Activated CD4-positive, alpha-beta memory T cell treated with anti-CD3 and anti-CD28 coated beads for 36 hours (primary cell): ENCODE measurements at regions not wholly inside any gene's neighbourhood (a gene's known extent, or its start where the extent isn't known, plus 50 kb on each side); places are given as distances from the start of the nearest gene placed in this dataset.
A peak's percentile ranks its signal among the peaks of the same experiment; 100 is the strongest.

ENCODE experiments used
- CTCF ChIA-PET: fragments of 350-600 bp; sonication (Branson Sonifier 250); formaldehyde crosslinking; loops from one replicate; lab custom pipeline; 2021; ENCODE audit warnings: antibody characterized with exemption, inconsistent platforms; lab: Charles Lee
- POLR2A ChIA-PET: fragments of 350-600 bp; sonication (Branson Sonifier 250); formaldehyde crosslinking; loops from one replicate; lab custom pipeline; 2021; ENCODE audit warnings: antibody characterized with exemption; lab: Charles Lee
- DNase-seq: peaks from one replicate; pipeline ENCODE4 v3.0.0-alpha.2; 2020
- H3K27ac Mint-ChIP-seq: one replicate; pipeline ENCODE4 v1.8.0; 2021; ENCODE audit warnings: mixed read lengths
- H3K27me3 Mint-ChIP-seq: one replicate; pipeline ENCODE4 v1.8.0; 2021; ENCODE audit warnings: mixed read lengths
- H3K36me3 Mint-ChIP-seq: one replicate; pipeline ENCODE4 v1.8.0; 2021; ENCODE audit warnings: mixed read lengths
- H3K4me1 Mint-ChIP-seq: one replicate; pipeline ENCODE4 v1.8.0; 2021; ENCODE audit warnings: low read depth, mixed read lengths
- H3K4me3 Mint-ChIP-seq: one replicate; pipeline ENCODE4 v1.8.0; 2021; ENCODE audit warnings: mild to moderate bottlenecking, mixed read lengths
- H3K9me3 Mint-ChIP-seq: one replicate; pipeline ENCODE4 v1.8.0; 2021; ENCODE audit warnings: mixed read lengths
- intact Hi-C: fragments of 100-400 bp; cut with micrococcal nuclease; formaldehyde crosslinking; loops from one replicate; pipeline ENCODE4 v1.15.1; 2023

DNA sequence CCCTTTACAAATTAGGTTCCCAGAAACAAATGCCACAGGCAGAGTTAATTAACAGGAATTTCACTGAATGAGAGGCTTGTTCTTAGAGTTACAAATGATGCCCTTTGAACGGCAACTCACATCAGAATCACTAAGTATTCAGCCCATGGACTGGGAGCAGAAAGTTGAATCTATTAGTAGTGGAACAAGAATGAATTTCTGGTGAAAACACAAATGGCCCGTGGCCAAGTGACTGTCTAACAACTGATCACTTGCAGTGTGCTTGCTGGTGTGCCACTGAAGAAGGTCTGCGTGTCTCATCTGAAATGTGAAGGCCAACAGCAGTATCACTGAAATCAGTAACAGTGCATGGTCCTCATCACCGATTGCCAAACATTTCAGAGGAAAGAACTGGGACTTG lies 893.4 kb upstream of the TMEM132C start:
- ChIA-PET POLR2A (no interaction called here), CTCF (no interaction called here)
- Mint-ChIP-seq H3K36me3 (no peaks in the 10 kb centered on the region), H3K9me3 (peaks cover 1% of the 10 kb centered on the region), H3K27me3 (peaks cover 10% of the 10 kb centered on the region), H3K4me3 (no peak overlapping the region), H3K4me1 (no peaks in the 10 kb centered on the region), H3K27ac (no peak overlapping the region)
- no peak for DNase-seq
- intact Hi-C loops, result no loop called here

GRCh38 chr12:127374447-127374846 lies 892.5 kb upstream of the TMEM132C start:
- no peak for DNase-seq
- no peak overlapping the region for H3K27ac Mint-ChIP-seq
- intact Hi-C loops, result no loop called here
- peaks cover 13% of the 10 kb centered on the region for H3K27me3 Mint-ChIP-seq
- ChIA-PET POLR2A (no interaction called here), CTCF (no interaction called here)
- no peaks in the 10 kb centered on the region for H3K9me3 Mint-ChIP-seq
- H3K36me3 Mint-ChIP-seq, result no peaks in the 10 kb centered on the region
- H3K4me1 Mint-ChIP-seq, result no peaks in the 10 kb centered on the region
- H3K4me3 Mint-ChIP-seq, result no peak overlapping the region

DNA sequence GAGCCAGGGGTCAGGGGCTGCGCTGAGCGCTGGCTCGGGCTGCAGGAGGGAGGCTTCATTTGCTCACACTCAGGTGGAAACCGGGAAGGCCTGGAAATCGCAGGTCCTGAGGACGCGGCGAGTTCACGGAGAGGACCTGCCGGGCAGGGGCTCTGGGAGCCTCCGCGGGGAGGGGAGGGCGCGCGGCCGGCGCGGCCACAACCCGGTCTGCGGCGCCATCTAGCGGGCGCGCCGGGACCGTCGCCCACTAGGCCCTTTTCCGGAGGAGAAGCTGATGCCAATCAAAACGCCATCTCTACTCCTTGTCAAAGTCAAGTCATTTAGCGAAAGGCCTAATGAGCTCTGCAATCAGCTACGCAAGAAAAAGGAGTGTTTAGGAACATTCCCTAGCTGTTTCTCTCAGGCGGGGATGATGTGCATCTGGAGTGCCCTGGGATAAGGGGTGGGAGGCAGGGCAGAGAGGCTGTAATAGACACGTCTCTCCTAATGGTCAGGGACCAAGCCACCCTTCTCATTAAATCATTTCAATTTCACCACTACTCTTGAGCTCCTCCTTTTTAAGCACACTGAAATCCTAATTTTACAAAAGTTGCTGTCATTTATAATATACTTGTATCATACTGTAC lies 885.8 kb upstream of the TMEM132C start:
- peak; percentile 53 for DNase-seq
- ChIA-PET CTCF (interaction anchor here (0.6 to 3.2 kb wide), 26 partner anchors 9 to 1692 kb away, joined by 3 to 39 read pairs (median 3); no protein-coding TSS in a partner anchor), POLR2A (no interaction called here)
- intact Hi-C loops, result loop anchor here (1.0 to 2.0 kb wide), 2 partner anchors 100 to 273 kb away; no protein-coding TSS in a partner anchor
- H3K27me3 Mint-ChIP-seq, result peaks cover 3% of the 10 kb centered on the region
- H3K4me3 Mint-ChIP-seq, result no peak overlapping the region
- no peaks in the 10 kb centered on the region for H3K4me1 Mint-ChIP-seq
- H3K27ac Mint-ChIP-seq, result no peak overlapping the region
- no peaks in the 10 kb centered on the region for H3K9me3 Mint-ChIP-seq
- no peaks in the 10 kb centered on the region for H3K36me3 Mint-ChIP-seq

DNA sequence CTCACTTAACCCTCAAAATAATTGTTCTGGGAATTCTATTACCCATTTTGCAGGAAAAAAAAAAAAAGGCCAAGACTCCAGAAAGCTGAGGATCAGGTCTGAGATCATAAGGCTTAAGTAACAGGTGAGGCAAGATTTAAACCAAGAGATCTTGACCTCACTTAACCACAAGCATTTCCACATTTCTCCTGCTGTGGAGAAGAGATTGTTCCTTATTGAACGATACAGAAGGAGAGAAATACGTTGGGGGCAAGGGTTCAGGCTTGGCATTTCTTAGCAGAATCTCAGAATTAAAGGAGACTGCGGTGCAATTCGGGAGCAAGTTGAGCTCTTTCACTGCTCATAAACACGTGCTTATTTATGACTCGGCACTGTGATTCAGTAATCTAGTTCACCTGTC lies 885.3 kb upstream of the TMEM132C start:
- no peaks in the 10 kb centered on the region for H3K4me1 Mint-ChIP-seq
- no peak overlapping the region for H3K4me3 Mint-ChIP-seq
- ChIA-PET POLR2A (no interaction called here), CTCF (interaction anchor here (0.6 to 3.2 kb wide), 26 partner anchors 10 to 1693 kb away, joined by 3 to 39 read pairs (median 3); no protein-coding TSS in a partner anchor)
- intact Hi-C loops, result loop anchor here (1.0 to 2.0 kb wide), 2 partner anchors 101 to 273 kb away; no protein-coding TSS in a partner anchor
- H3K9me3 Mint-ChIP-seq, result no peaks in the 10 kb centered on the region
- peaks cover 3% of the 10 kb centered on the region for H3K27me3 Mint-ChIP-seq
- no peak for DNase-seq
- no peaks in the 10 kb centered on the region for H3K36me3 Mint-ChIP-seq
- H3K27ac Mint-ChIP-seq, result no peak overlapping the region

DNA sequence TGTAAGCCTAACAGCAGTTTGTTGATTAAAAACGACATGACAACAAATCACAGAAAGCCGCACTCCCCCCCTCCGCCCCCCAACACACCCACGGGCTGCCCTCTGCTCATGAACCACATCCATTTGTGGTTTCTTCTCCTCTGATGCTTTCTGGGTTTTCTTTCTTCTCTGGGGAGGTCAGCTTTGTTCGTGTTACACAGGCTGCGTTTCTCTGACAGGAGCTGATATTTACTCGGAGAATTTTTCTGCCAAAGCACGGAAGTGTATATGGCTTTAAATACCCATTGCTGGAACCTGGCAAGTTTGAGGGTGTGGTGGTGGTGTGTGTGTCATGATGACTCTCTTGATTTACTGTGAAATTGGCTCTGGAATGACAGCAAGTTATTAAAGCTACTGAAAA lies 883.7 kb upstream of the TMEM132C start:
- intact Hi-C loops, result no loop called here
- H3K4me3 Mint-ChIP-seq, result no peak overlapping the region

DNA sequence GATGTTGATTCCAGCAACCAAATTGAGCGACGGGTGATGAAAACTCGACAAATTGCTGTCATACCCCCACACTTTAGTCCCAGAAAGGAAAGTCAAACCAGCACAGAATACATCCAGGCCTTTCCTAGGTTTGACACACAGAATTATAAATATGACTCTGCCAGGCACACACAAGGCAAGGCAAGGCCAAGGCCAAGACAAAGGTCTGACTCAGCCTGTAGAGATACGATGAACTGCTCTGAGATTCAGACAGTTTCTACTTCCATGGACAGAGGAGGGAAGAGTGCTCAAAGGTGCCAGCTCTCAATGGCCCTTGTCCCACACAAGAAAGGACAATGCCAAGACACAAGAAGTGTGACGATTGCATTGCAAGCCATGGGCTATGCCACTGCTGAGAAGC lies 880.2 kb upstream of the TMEM132C start:
- no peaks in the 10 kb centered on the region for H3K4me1 Mint-ChIP-seq
- no peak for DNase-seq
- ChIA-PET POLR2A (no interaction called here), CTCF (no interaction called here)
- no peaks in the 10 kb centered on the region for H3K36me3 Mint-ChIP-seq
- intact Hi-C loops, result no loop called here
- H3K27ac Mint-ChIP-seq, result no peak overlapping the region
- H3K4me3 Mint-ChIP-seq, result no peak overlapping the region
- H3K9me3 Mint-ChIP-seq, result no peaks in the 10 kb centered on the region
- H3K27me3 Mint-ChIP-seq, result no peaks in the 10 kb centered on the region

More for the DNA sequence above, 883.7 kb upstream of the TMEM132C start:
- no peaks in the 10 kb centered on the region for H3K9me3 Mint-ChIP-seq
- CTCF ChIA-PET, result interaction anchor here (3.2 kb wide), 1 partner anchor 275 kb away, joined by 39 read pairs; no protein-coding TSS in a partner anchor
- H3K27me3 Mint-ChIP-seq, result peaks cover 3% of the 10 kb centered on the region
- H3K27ac Mint-ChIP-seq, result no peak overlapping the region
- POLR2A ChIA-PET, result no interaction called here
- H3K36me3 Mint-ChIP-seq, result no peaks in the 10 kb centered on the region
- no peaks in the 10 kb centered on the region for H3K4me1 Mint-ChIP-seq
- DNase-seq, result no peak

GRCh38 chr12:127388985-127389384 lies 878.0 kb upstream of the TMEM132C start:
- CTCF ChIA-PET, result no interaction called here
- H3K4me1 Mint-ChIP-seq, result no peaks in the 10 kb centered on the region
- H3K4me3 Mint-ChIP-seq, result no peak overlapping the region
- DNase-seq, result no peak
- H3K36me3 Mint-ChIP-seq, result no peaks in the 10 kb centered on the region
- no peak overlapping the region for H3K27ac Mint-ChIP-seq
- H3K27me3 Mint-ChIP-seq, result no peaks in the 10 kb centered on the region
- POLR2A ChIA-PET, result no interaction called here
- no peaks in the 10 kb centered on the region for H3K9me3 Mint-ChIP-seq
- intact Hi-C loops, result no loop called here

- Mint-ChIP-seq H3K4me3 (no peak overlapping the region), H3K9me3 (no peaks in the 10 kb centered on the region), H3K27ac (no peak overlapping the region), H3K4me1 (no peaks in the 10 kb centered on the region), H3K27me3 (no peaks in the 10 kb centered on the region), H3K36me3 (no peaks in the 10 kb centered on the region)
- DNase-seq, result no peak
- CTCF ChIA-PET, result no interaction called here
- intact Hi-C loops, result no loop called here
- POLR2A ChIA-PET, result no interaction called here
These were observed 877.0 kb upstream of the TMEM132C start for GRCh38 chr12:127389923-127390322.

DNA sequence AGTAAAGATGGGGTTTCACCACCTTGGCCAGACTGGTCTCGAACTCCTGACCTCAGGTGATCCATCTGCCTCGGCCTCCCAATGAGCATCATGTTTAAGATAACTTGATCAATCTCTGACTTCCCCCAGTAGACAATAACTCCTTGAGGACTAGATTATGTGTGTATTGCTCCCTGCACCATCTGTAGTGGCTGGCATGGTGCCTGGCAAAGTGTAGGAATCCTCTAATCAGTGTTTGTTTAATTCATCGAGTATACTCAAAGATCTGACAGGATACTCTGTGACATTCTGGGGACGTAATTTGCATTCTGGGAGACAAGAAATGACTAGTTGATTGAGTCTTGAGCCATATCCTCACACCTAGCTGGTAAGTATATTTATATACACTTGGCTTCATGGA lies 873.5 kb upstream of the TMEM132C start:
- CTCF ChIA-PET, result no interaction called here
- Mint-ChIP-seq H3K27ac (no peak overlapping the region), H3K9me3 (no peaks in the 10 kb centered on the region), H3K4me3 (no peak overlapping the region), H3K36me3 (no peaks in the 10 kb centered on the region), H3K27me3 (peaks cover 3% of the 10 kb centered on the region), H3K4me1 (no peaks in the 10 kb centered on the region)
- intact Hi-C loops, result no loop called here
- no peak for DNase-seq
- POLR2A ChIA-PET, result no interaction called here

- CTCF ChIA-PET, result interaction anchor here (2.2 kb wide), 1 partner anchor 13 kb away, joined by 6 read pairs; no protein-coding TSS in a partner anchor
- H3K36me3 Mint-ChIP-seq, result no peaks in the 10 kb centered on the region
- intact Hi-C loops, result no loop called here
These were observed 873.1 kb upstream of the TMEM132C start for GRCh38 chr12:127393896-127394295.

DNA sequence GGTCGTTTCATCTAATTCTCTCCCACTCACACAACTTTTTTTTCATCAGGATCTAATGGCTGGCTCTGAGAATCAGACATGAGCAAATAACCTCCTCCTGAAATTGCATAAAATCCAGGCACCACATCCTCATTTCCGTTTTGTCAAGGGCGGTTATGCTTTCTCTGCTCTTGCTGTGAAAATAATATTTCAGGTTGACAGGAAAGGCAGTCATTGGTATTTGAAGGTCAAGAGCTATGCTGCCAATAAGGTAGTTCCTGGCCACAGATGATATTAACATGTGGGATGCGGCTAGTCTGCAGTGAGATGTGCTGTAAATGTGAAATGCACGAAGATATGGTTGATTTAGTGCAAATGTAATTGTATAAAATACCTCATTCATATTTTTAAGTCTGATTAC lies 870.2 kb upstream of the TMEM132C start:
- no peak for DNase-seq
- intact Hi-C loops, result no loop called here
- Mint-ChIP-seq H3K4me1 (no peaks in the 10 kb centered on the region), H3K27ac (no peak overlapping the region), H3K4me3 (no peak overlapping the region), H3K9me3 (no peaks in the 10 kb centered on the region), H3K36me3 (no peaks in the 10 kb centered on the region), H3K27me3 (peaks cover 3% of the 10 kb centered on the region)
- ChIA-PET CTCF (no interaction called here), POLR2A (no interaction called here)

More at GRCh38 chr12:127393896-127394295, 873.1 kb upstream of the TMEM132C start:
- Mint-ChIP-seq H3K9me3 (no peaks in the 10 kb centered on the region), H3K4me1 (no peaks in the 10 kb centered on the region), H3K27me3 (peaks cover 3% of the 10 kb centered on the region), H3K27ac (no peak overlapping the region), H3K4me3 (no peak overlapping the region)
- POLR2A ChIA-PET, result no interaction called here
- DNase-seq, result no peak

GRCh38 chr12:127398016-127398710 lies 868.8 kb upstream of the TMEM132C start:
- Mint-ChIP-seq H3K27ac (no peak overlapping the region), H3K4me1 (no peaks in the 10 kb centered on the region), H3K36me3 (no peaks in the 10 kb centered on the region), H3K9me3 (no peaks in the 10 kb centered on the region), H3K4me3 (no peak overlapping the region), H3K27me3 (peaks cover 3% of the 10 kb centered on the region)
- intact Hi-C loops, result no loop called here
- DNase-seq, result no peak
- ChIA-PET POLR2A (no interaction called here), CTCF (no interaction called here)
